Spleen (tissue), 11 donors: ENCODE measurements at regions not wholly inside any gene's neighbourhood (a gene's known extent, or its start where the extent isn't known, plus 50 kb on each side); places are given as distances from the start of the nearest gene placed in this dataset.

Experiments used
- DNase-seq: peaks from one replicate; pipeline ENCODE4 v3.0.0-alpha.2; 2020
- H3K27ac ChIP-seq, 8 donors: fragments of 200-600 bp; sonication (generic) in 7 of 8; 1 replicate in 4 of 8; 2 replicates in 4 of 8; pipeline versions ENCODE4 v1.5.0 to v1.8.0; 2016 to 2021; ENCODE audit warnings: inconsistent platforms in 4 of 8, mild to moderate bottlenecking in 4 of 8, moderate library complexity in 1 of 8
- H3K27me3 ChIP-seq, 7 donors: fragments of 200-600 bp; sonication (generic) in 6 of 7; replicated peaks in 1 of 7; 1 replicate in 4 of 7; 2 replicates in 3 of 7; pipeline versions ENCODE4 v1.5.0 to v1.8.0; 2016 to 2021; ENCODE audit warnings: inconsistent platforms in 3 of 7, mild to moderate bottlenecking in 1 of 7
- H3K36me3 ChIP-seq, 6 donors: fragments of 200-600 bp; sonication (generic) in 5 of 6; 1 replicate in 4 of 6; 2 replicates in 2 of 6; pipeline versions ENCODE4 v1.5.0 to v1.8.0; 2016 to 2021; ENCODE audit warnings: inconsistent platforms in 2 of 6
- H3K4me1 ChIP-seq, 6 donors: fragments of 200-600 bp; sonication (generic) in 5 of 6; 1 replicate in 3 of 6; 2 replicates in 3 of 6; pipeline versions ENCODE4 v1.5.0 to v1.8.0; 2016 to 2021; ENCODE audit warnings: inconsistent platforms in 3 of 6
- H3K4me3 ChIP-seq, 8 donors: fragments of 200-600 bp; sonication (generic) in 7 of 8; 1 replicate in 4 of 8; 2 replicates in 4 of 8; pipeline versions ENCODE4 v1.5.0 to v1.8.0; 2016 to 2021; ENCODE audit warnings: inconsistent platforms in 4 of 8, mild to moderate bottlenecking in 4 of 8, moderate library complexity in 2 of 8
- H3K9me3 ChIP-seq, 8 donors: fragments of 200-600 bp; sonication (generic) in 7 of 8; 1 replicate in 4 of 8; 2 replicates in 4 of 8; pipeline versions ENCODE4 v1.5.0 to v1.8.0; 2016 to 2021; ENCODE audit warnings: inconsistent platforms in 4 of 8
- CTCF ChIP-seq, 11 experiments: fragments of 200-600 bp in 7 of 11; fragments of 450-650 bp in 4 of 11; sonication (generic) in 4 of 11; IDR thresholded peaks in 8 of 11; conservative IDR thresholded peaks in 3 of 11; 1 replicate in 7 of 11; 2 replicates in 4 of 11; pipeline versions ENCODE4 v1.4.0 to v1.8.0; 2016 to 2021; ENCODE audit warnings: antibody characterized with exemption in 11 of 11, inconsistent platforms in 4 of 11, mild to moderate bottlenecking in 1 of 11
- POLR2A ChIP-seq, 3 donors: fragments of 450-650 bp; IDR thresholded peaks; one replicate each; pipeline ENCODE4 v1.5.1; 2017; ENCODE audit warnings: antibody characterized with exemption in 3 of 3, mild to moderate bottlenecking in 1 of 3
- POLR2AphosphoS5 ChIP-seq, 3 donors: sonication (generic); formaldehyde crosslinking; IDR thresholded peaks; one replicate each; pipeline ENCODE4 v1.5.1; 2017; ENCODE audit warnings: antibody characterized with exemption in 3 of 3
- whole genome bisulfite sequencing, 5 donors: extraction: QIAGEN DNeasy Blood & Tissue Kit in 3 of 5; methylation state at CpG; one replicate each; pipeline versions ENCODE4 v1.1.5 to v1.1.7; 2013 to 2018; 5-methylcytosine and 5-hydroxymethylcytosine counted together
- intact Hi-C: fragments of 100-400 bp; cut with DNase I; formaldehyde crosslinking; loops from one replicate; pipeline ENCODE4 v1.15.0; 2023; ENCODE audit warnings: low total_unique reads
- donor health status: healthy with polysubstance abuse.
- donor health status: DM: no; HTN: no; CAD: no; lungs with moderate emphysema.
- donor health status: DM: no; HTN: no; CAD: no.
- donor health status: Bipolar disorder and iron deficiency.
- donor health status: healthy.
- donor health status: DM: no; HTN: no; CAD: no.
- donor health status: DM: yes; HTN: yes; CAD: no.

- H3K4me1 ChIP-seq: no peaks in the 10 kb centered on the region
- intact Hi-C loops: no loop called here
- H3K27me3 ChIP-seq: no peaks in the 10 kb centered on the region
- DNase-seq: no peak
- H3K27ac ChIP-seq: no peak overlapping the region
- WGBS, 5 donors: 85 to 93% (median 90%) methylated on average over 14 to 17 of the region's 17 CpGs
- no peak overlapping the region for H3K4me3 ChIP-seq
- no peak for TF ChIP-seq POLR2A (IDR thresholded peaks at IDR 0.05)
- no peak for TF ChIP-seq CTCF (IDR thresholded peaks at IDR 0.05 in 8 of 11, conservative IDR thresholded peaks at IDR 0.05 in 3 of 11)
- no peak for TF ChIP-seq POLR2AphosphoS5 (IDR thresholded peaks at IDR 0.05)
- H3K9me3 ChIP-seq: no peaks in the 10 kb centered on the region
- no peaks in the 10 kb centered on the region for H3K36me3 ChIP-seq
These were observed 204.0 kb upstream of the NSMCE3 start for GRCh38 chr15:29473621-29474105.

- Histone ChIP-seq H3K4me1 (no peaks in the 10 kb centered on the region), H3K36me3 (no peaks in the 10 kb centered on the region), H3K9me3 (no peaks in the 10 kb centered on the region), H3K4me3 (no peak overlapping the region), H3K27me3 (no peaks in the 10 kb centered on the region), H3K27ac (no peak overlapping the region)
- WGBS, 5 donors: 79 to 93% (median 84%) methylated on average over 4 of the region's 4 CpGs
- DNase-seq: no peak
- intact Hi-C loops: no loop called here
- TF ChIP-seq POLR2AphosphoS5 (IDR thresholded peaks at IDR 0.05) (no peak), CTCF (IDR thresholded peaks at IDR 0.05 in 8 of 11, conservative IDR thresholded peaks at IDR 0.05 in 3 of 11) (no peak), POLR2A (IDR thresholded peaks at IDR 0.05) (no peak)
These were observed 203.4 kb upstream of the NSMCE3 start for GRCh38 chr15:29472901-29473445.

- H3K27ac ChIP-seq: no peak overlapping the region
- DNase-seq: no peak
- no peak overlapping the region for H3K4me3 ChIP-seq
- 81 to 92% (median 87%) methylated on average over 3 to 4 of the region's 4 CpGs for WGBS, 5 donors
- H3K4me1 ChIP-seq: no peaks in the 10 kb centered on the region
- no peaks in the 10 kb centered on the region for H3K27me3 ChIP-seq
- TF ChIP-seq POLR2A (IDR thresholded peaks at IDR 0.05) (no peak), POLR2AphosphoS5 (IDR thresholded peaks at IDR 0.05) (no peak), CTCF (IDR thresholded peaks at IDR 0.05 in 8 of 11, conservative IDR thresholded peaks at IDR 0.05 in 3 of 11) (no peak)
- no peaks in the 10 kb centered on the region for H3K9me3 ChIP-seq
- no peaks in the 10 kb centered on the region for H3K36me3 ChIP-seq
- intact Hi-C loops: no loop called here
These were observed 202.1 kb upstream of the NSMCE3 start for GRCh38 chr15:29471757-29472156.

GRCh38 chr15:29471306-29471705, 201.7 kb upstream of the NSMCE3 start:
- no peak overlapping the region for H3K4me3 ChIP-seq
- H3K9me3 ChIP-seq: no peaks in the 10 kb centered on the region
- TF ChIP-seq POLR2A (IDR thresholded peaks at IDR 0.05) (no peak), CTCF (IDR thresholded peaks at IDR 0.05 in 8 of 11, conservative IDR thresholded peaks at IDR 0.05 in 3 of 11) (no peak), POLR2AphosphoS5 (IDR thresholded peaks at IDR 0.05) (no peak)
- DNase-seq: no peak
- H3K4me1 ChIP-seq: no peaks in the 10 kb centered on the region
- WGBS, 5 donors: 80 to 93% (median 88%) methylated on average over 13 of the region's 13 CpGs
- no peaks in the 10 kb centered on the region for H3K27me3 ChIP-seq
- intact Hi-C loops: no loop called here
- H3K36me3 ChIP-seq: no peaks in the 10 kb centered on the region
- no peak overlapping the region for H3K27ac ChIP-seq
